HG02642 (cell line): ENCODE measurements at regions not wholly inside any gene's neighbourhood (a gene's known extent, or its start where the extent isn't known, plus 50 kb on each side); places are given as distances from the start of the nearest gene placed in this dataset.
"Not testable (repeated sequence)": the region's sequence is repeated elsewhere in the genome, so short reads cannot be mapped to it uniquely, and the experiment has no call there.

ENCODE experiments used
- ATAC-seq: cut with Tn5 transposase; IDR thresholded peaks from one replicate; pipeline ENCODE4 v1.9.1; 2021; ENCODE audit warnings: mild to moderate bottlenecking; ENCODE audit not compliant: unreplicated experiment, poor library complexity

GRCh38 chr3:159252772-159253384 is 451.0 kb downstream of the MFSD1 start:
- no peak for ATAC-seq

- no peak for ATAC-seq
Measured at GRCh38 chr3:159253860-159254259, 452.0 kb downstream of the MFSD1 start.

- ATAC-seq, result no peak
Measured at GRCh38 chr3:159257954-159258353, 456.1 kb downstream of the MFSD1 start.

- ATAC-seq, result no peak
Measured at GRCh38 chr3:159258934-159259333, 457.1 kb downstream of the MFSD1 start.

GRCh38 chr3:159260049-159260662 is 458.3 kb downstream of the MFSD1 start:
- ATAC-seq, result no peak

GRCh38 chr3:159261333-159261732 is 459.5 kb downstream of the MFSD1 start:
- peak; percentile 46 for ATAC-seq

DNA sequence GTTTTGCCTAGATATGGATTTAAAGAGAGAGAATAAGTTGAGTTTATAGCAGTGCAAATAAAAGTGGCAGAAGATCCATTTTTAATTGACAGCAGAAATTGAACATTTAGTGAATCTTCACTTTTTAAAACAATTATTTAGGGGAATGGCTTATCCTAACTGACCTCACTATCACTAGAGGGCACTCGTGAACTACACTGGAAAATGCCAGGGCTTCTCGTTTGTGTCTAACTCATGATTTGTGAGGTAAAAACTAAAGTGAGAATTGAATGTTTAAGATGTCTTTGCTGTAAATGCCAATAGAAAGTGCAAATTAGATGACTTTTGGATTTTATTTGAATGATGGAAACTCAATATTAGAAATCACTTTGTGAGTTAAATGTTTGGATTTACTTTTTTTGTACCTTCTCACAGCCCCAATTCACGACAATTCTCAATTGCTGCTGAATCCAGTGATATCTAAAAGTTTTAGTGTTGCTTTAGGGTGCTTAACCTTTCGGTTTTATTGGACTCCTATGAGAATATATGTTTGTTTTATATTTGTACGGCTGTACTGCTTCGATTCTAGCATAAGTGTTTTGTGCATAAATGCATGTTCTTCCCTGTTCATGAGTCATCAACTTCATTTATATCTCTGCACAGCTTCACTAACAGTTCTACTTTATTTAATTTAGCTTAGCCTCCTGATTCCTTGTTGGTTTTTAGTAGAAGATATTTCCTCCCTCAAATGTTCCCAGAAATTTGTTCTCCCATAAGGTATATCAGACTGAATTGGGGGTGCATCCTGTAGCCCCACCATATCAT is 462.1 kb downstream of the MFSD1 start:
- no peak for ATAC-seq

- no peak for ATAC-seq
Measured at GRCh38 chr3:159265705-159266104, 463.9 kb downstream of the MFSD1 start.

DNA sequence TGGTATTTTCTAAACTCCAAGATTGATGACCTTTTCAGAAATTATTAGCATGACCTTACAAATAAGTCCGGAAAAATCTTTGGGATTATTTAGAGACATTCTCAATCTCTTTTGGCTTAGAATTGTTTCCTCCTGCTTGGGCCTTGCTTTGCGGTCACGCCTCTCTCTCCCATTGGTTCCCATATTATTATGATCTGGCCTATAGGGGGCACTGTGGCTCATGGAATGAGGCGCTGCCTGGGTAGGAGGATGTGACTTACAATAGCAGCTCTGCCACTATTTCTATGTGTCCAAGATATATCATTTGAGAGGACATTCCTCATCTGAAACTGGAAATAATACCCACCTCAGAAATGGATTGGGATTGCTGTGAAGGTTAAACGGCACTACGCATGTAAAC is 464.9 kb downstream of the MFSD1 start:
- ATAC-seq, result peak; percentile 61

GRCh38 chr3:159271799-159272512 is 470.1 kb downstream of the MFSD1 start:
- ATAC-seq, result no peak

DNA sequence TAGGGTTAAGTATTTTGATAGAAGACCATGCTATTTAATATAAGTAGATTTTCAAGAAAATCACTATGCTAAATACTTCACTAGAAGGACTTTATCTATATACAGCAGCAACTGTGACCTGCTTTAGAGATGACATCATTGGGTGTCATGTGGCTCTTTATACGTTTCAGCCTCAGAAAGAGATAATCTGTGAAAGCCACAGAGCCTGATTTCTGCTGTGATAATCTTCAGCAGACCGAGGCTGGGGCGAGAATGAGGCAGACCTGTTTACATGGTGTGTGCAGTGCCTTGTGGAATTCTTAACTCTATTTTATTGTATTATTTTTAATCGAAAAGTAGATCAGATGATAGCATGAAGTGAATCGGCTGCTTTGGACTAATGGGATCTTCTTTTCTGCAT is 471.2 kb downstream of the MFSD1 start:
- no peak for ATAC-seq

- no peak for ATAC-seq
Measured at GRCh38 chr3:159273608-159274007, 471.8 kb downstream of the MFSD1 start.

DNA sequence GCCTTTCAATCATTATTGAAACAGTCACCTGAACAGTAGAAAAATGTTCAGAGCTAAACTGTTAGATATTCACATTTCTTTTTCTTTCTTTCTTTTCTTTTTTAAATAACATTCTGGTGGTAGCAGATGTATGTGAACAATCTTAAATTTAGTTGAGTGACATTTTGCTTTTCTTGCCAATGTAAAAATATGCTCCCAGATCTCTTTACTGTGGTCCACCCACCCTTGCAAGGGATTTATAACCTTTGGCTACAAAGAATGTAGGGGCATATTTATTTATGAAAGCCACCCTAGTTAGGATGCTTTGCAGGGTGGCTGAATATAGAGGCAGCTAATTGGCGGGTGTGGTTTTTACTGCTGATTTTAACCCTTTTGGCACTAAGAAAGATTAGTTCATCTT is 473.9 kb downstream of the MFSD1 start:
- no peak for ATAC-seq

GRCh38 chr3:159277814-159278213 is 476.0 kb downstream of the MFSD1 start:
- no peak for ATAC-seq

GRCh38 chr3:159280386-159281191 is 478.7 kb downstream of the MFSD1 start:
- no peak for ATAC-seq

GRCh38 chr3:159293493-159293892 is 491.6 kb downstream of the MFSD1 start:
- no peak for ATAC-seq

DNA sequence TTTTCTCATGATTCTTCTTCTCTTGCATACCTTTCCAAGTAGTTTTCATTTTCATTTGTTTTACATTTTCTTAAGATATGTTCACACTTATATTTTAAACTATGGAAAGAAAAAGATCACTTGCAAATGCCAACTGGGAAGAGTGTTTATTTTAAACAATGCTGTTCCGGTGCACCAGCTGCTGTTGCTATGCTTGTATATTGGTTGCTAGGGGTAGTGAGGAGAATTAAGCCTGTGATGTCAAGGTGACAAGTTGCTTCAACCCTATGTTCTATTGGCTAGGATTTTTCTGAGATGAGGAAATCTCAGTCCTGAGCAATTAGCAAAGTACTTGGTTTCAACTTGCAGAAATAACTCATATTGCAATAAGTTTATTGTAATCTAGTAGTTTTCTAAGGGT is 500.1 kb downstream of the MFSD1 start:
- no peak for ATAC-seq

DNA sequence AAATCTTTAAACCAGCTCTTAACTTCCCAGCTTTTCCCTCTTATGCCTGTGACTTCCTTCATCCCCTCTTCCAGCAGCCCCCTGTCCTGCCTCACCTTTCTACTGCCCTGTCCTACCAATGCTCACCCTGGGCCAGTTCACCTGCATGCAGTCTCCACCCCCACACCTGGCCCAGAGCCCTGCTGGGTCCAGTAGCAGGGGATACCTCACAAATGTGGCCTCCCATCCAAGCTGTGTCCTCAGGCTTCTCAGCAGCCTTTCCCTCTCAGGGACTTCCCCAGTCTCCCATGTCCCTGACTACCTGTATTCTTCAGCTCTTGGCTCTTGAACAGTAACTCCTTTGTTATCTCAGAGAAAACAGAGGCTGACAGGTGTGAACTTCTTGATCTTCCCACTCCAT is 503.2 kb downstream of the MFSD1 start:
- no peak for ATAC-seq

GRCh38 chr3:159316706-159317105 is 514.9 kb downstream of the MFSD1 start:
- not testable (repeated sequence) for ATAC-seq

GRCh38 chr3:159319156-159319555 is 517.3 kb downstream of the MFSD1 start:
- no peak for ATAC-seq
